GM12892 (cell line): ENCODE measurements at regions not wholly inside any gene's neighbourhood (a gene's known extent, or its start where the extent isn't known, plus 50 kb on each side); places are given as distances from the start of the nearest gene placed in this dataset.

Experiments used
- DNase-seq: peaks from one replicate; pipeline ENCODE4 v3.0.0; 2011; ENCODE audit not compliant: insufficient read length
- FAIRE-seq: peaks from 2 replicates; lab custom pipeline; 2011; peaks lifted over from hg19 to GRCh38; lab: Jason Lieb, UNC
- POLR2A ChIP-seq: IDR thresholded peaks from 2 replicates; pipeline ENCODE4 v1.6.1; 2011; ENCODE audit warnings: low read depth, low read length, control low read depth
- POLR2AphosphoS5 ChIP-seq: IDR thresholded peaks from 2 replicates; pipeline ENCODE4 v1.6.1; 2011; ENCODE audit warnings: low read depth, low read length, control low read depth
- TAF1 ChIP-seq: IDR thresholded peaks from 2 replicates; pipeline ENCODE4 v1.6.1; 2011; ENCODE audit warnings: low read depth, mild to moderate bottlenecking, control low read depth, low read length, borderline replicate concordance

GRCh38 chr10:130576427-130576826, 440.2 kb downstream of the GLRX3 start:
- FAIRE-seq (no peak), DNase-seq (no peak)
- no peak for TF ChIP-seq TAF1
- TF ChIP-seq POLR2AphosphoS5: no peak
- no peak for TF ChIP-seq POLR2A

- DNase-seq (no peak), FAIRE-seq (no peak)
- TF ChIP-seq POLR2AphosphoS5: no peak
- TF ChIP-seq TAF1: no peak
- TF ChIP-seq POLR2A: no peak
These were observed 440.8 kb downstream of the GLRX3 start for GRCh38 chr10:130577039-130577438.

DNA sequence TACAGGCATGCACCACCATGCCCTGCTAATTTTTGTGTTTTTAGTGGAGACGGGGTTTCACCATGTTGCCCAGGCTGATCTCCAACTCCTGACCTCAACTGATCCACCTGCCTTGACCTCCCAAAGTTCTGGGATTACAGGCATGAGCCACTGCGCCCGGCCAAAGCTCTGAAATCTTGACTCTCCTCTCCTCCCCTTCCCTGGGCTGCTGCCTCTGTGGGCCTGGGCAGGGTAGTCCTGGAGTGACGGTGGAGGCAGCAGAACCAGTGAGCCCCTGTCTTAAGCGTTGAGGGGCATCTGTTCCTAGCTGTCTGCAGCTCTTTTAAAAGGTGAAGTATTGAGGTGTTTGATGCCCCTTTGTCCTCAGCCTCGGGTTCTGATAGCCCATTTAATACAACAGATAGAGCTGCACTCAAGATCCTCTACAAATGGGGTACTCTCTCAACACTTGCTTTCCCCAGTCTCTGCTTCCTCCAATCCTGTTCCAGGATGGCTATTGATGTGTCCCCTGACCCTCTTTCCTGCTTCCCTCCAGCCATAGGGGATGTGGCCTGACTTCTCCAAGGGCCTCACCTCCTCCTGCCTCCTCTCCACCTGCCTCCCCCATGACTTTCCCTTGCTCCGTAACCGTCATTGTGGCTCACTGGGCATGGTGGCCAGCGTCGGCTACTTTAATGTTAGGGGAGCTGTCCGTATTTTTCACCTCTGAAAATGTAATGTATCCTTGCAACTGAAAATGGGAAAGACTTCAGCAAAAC, 442.5 kb downstream of the GLRX3 start:
- no peak for FAIRE-seq
- TF ChIP-seq TAF1 (no peak), POLR2AphosphoS5 (no peak), POLR2A (no peak)

DNA sequence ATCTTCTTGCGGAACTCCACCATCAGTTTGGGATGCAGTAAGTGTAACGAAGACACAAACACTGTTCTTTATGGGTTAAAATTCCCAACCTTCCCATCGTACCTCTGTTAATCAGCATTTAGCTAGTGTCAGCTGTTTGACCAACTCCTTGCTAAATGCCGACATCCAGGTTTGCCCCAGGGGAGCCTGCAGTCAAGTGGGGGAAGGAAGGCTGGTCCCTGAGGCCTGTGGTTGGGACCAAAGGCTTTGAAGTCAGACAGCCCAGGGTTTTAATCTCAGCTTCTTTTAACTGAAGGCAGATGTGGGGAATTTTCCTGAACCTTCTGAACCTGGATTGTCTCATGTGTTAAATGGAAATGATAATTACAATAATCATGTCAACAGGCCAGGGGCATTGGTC, 443.7 kb downstream of the GLRX3 start:
- DNase-seq (no peak), FAIRE-seq (no peak)
- TF ChIP-seq POLR2A (no peak), TAF1 (no peak), POLR2AphosphoS5 (no peak)

More for the DNA sequence above, 442.5 kb downstream of the GLRX3 start:
- no peak for DNase-seq

DNA sequence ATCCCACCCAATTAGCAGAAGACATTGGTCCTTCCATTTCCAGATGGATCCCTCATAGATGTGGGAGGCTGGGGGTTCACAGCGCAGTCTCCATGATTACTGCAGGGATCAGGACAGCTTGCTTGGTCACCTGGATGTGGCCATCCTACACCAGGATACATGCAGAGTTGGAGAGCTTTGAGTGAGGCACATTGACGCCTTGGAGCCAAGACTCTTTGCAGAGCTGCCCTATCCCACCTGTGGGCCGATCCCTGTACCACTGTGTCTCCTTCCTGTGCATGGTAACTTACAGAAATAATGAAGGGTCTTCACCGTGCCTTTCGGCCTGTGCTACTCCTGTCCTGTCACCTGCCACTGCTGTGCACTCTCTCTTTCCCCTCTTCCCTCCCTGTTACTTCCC, 444.8 kb downstream of the GLRX3 start:
- FAIRE-seq (no peak), DNase-seq (no peak)
- TF ChIP-seq TAF1 (no peak), POLR2A (no peak)

DNA sequence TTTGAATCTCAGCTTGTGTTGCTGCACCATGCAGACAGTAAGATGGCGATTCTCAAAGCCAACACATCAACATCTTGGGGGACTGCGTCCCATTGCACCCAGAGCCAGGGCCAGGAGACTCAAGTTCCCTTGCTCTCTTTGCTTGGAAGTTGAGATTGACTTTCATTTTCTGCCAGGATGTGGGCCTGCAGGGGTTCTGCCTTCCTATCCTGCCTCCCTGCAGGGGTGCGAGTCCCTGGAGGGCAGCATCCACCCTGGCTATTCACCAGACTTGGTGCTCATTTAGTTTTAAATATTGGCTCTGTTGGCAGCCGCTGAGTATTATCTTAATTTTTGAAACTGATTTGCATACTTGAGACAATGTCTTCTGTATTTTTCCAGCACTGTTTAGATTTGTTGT, 451.5 kb downstream of the GLRX3 start:
- TF ChIP-seq POLR2AphosphoS5 (no peak), POLR2A (no peak), TAF1 (no peak)
- FAIRE-seq (no peak), DNase-seq (no peak)

DNA sequence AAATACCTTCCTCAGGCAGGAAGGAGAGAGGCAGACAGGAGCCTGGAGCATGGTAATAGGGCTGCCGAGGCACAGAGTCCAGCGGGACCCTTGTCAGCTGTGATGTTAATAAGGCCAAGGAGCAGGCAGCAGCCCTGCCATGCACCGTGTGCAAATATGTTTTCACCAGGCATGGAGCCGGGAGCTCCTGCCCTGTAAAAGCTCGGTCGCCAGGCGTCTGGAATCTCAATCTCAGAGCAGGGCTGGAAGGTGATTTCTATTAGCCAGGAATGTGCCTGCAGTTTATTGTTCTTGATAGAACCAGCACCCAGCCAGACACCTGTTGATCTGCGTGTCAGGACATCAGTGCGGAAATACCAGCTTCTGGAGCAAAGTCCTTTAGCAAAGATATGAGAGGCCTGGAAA, 469.8 kb downstream of the GLRX3 start:
- DNase-seq: no peak
- no peak for FAIRE-seq
- TF ChIP-seq TAF1 (no peak), POLR2AphosphoS5 (no peak), POLR2A (no peak)

- FAIRE-seq: no peak
- TF ChIP-seq TAF1: no peak
- no peak for TF ChIP-seq POLR2A
- no peak for TF ChIP-seq POLR2AphosphoS5
These were observed 471.2 kb downstream of the GLRX3 start for GRCh38 chr10:130607366-130607765.

DNA sequence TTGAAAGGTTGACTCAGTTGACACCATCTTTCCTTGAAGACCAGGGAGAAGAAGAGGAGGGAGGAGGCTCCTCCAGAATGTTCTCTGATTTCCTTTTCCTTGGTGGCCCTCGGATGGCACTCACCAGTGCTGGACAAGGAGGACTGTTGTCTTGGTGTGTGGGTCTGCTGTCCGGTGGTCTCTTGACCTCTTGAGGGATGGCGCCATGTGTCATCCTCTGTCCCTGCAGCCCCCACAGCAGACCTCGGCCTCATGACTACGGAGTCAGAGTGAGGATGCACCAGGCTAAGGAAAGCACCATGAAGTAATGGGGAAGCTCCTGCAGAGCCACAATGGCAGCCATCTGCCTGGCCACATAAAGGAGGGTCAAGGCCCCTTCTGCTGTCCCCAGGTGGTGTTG, 475.0 kb downstream of the GLRX3 start:
- FAIRE-seq (no peak), DNase-seq (no peak)
- TF ChIP-seq POLR2A (no peak), TAF1 (no peak)

More at GRCh38 chr10:130607366-130607765, 471.2 kb downstream of the GLRX3 start:
- no peak for DNase-seq

DNA sequence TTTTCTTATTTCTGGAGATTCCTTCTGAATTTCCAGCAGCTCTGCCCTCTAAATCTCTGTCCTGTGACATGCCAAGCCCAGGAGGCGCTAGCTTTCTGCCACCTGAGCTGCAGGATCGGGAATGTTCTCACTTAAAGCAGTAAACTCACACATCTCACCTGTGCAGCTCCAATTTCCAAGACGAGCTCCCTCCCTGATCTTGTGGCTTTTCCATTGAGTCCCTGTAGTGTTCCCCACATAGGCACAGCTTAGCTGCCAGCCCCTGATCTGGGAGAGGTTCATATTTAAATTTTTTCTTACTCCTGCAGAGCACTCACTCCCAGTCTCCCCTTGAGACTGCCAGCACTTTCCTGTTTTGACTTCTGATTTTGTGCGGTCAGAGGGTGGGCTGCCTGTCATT, 479.3 kb downstream of the GLRX3 start:
- DNase-seq: no peak
- TF ChIP-seq TAF1 (no peak), POLR2A (no peak), POLR2AphosphoS5 (no peak)
- no peak for FAIRE-seq

DNA sequence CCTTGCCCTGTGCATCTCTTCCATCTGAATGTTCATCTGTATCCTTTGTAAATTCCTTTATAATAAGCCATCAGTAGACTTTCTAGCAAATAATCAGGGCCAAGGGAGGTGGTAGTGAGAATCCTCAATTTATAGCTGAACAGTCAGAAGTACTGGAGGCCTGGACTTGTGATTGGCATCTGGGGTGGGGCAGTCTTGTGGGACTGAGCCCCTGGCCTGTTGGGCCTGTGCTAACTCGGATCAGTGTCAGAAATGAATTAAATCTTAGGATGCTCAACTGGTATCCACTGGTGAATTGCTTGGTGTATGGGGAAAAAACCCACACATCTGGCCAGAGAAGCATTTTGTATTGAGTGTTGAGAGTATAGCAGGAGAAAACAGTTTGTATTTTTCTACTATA, 481.8 kb downstream of the GLRX3 start:
- DNase-seq: no peak
- FAIRE-seq: no peak
- no peak for TF ChIP-seq POLR2AphosphoS5
- no peak for TF ChIP-seq TAF1
- no peak for TF ChIP-seq POLR2A

DNA sequence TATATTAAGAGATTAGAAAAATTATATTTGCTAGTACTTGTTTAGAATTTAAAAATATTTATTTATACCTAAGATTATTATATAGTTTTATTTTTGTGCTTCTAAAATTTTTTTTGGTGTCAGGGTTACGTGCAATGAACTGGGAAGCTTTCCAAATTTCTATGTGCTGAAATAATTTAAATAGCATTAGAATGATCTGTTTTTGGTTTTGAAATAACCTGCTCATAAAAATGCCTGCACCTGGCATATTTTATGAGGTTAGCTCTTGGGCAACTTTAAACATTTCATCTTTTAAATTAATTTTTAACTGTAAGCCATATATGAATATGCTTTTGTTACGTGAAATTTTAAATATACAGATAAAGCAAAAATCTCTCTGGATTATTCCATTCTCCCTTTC, 482.5 kb downstream of the GLRX3 start:
- no peak for FAIRE-seq
- DNase-seq: no peak

More for the DNA sequence above, 482.5 kb downstream of the GLRX3 start:
- TF ChIP-seq POLR2A (no peak), TAF1 (no peak), POLR2AphosphoS5 (no peak)
